Body of pancreas (tissue), 4 donors: ENCODE measurements at regions not wholly inside any gene's neighbourhood (a gene's known extent, or its start where the extent isn't known, plus 50 kb on each side); places are given as distances from the start of the nearest gene placed in this dataset.

ENCODE experiments used
- ATAC-seq: fragments of 150-250 bp; one replicate; pipeline ENCODE4 v1.9.1; 2016
- DNase-seq, 4 donors: peaks; one replicate each; pipeline ENCODE4 v3.0.0-alpha.2; 2019
- H3K27ac ChIP-seq, 4 donors: fragments of 200-600 bp; sonication (generic); 1 replicate in 3 of 4; 2 replicates in 1 of 4; pipeline versions ENCODE4 v1.5.1 to v1.6.1; 2016 to 2019; ENCODE audit warnings: mild to moderate bottlenecking in 1 of 4, mixed read lengths in 1 of 4, moderate library complexity in 1 of 4
- H3K27me3 ChIP-seq, 2 donors: fragments of 200-600 bp; sonication (generic); one replicate each; pipeline ENCODE4 v1.6.0; 2016; ENCODE audit warnings: mild to moderate bottlenecking in 1 of 2
- H3K36me3 ChIP-seq, 2 donors: fragments of 200-600 bp; sonication (generic); replicated peaks in 1 of 2; 2 replicates each; pipeline ENCODE4 v1.5.1; 2016; ENCODE audit warnings: low read depth in 2 of 2; ENCODE audit not compliant: insufficient read depth in 1 of 2
- H3K4me1 ChIP-seq: fragments of 200-600 bp; sonication (generic); one replicate; pipeline ENCODE4 v1.6.0; 2016
- H3K4me3 ChIP-seq, 2 donors: fragments of 200-600 bp; sonication (generic); 1 replicate in 1 of 2; 2 replicates in 1 of 2; pipeline ENCODE4 v1.5.1; 2016 to 2019
- H3K9me3 ChIP-seq, 3 donors: fragments of 200-600 bp; sonication (generic); 1 replicate in 2 of 3; 2 replicates in 1 of 3; pipeline ENCODE4 v1.5.1; 2016
- POLR2A ChIP-seq, 3 donors: fragments of 450-650 bp; IDR thresholded peaks; one replicate each; pipeline ENCODE4 v1.6.1; 2016; ENCODE audit warnings: antibody characterized with exemption in 3 of 3, mild to moderate bottlenecking in 2 of 3
- WGBS, 2 donors: methylation state at CpG; one replicate each; pipeline ENCODE4 v1.1.5; 2017; 5-methylcytosine and 5-hydroxymethylcytosine counted together
- intact Hi-C: fragments of 100-400 bp; cut with DNase I; formaldehyde crosslinking; loops from one replicate; pipeline ENCODE4 v1.15.1; 2023
- TF ChIP-seq, protein P1 (sequence below), 7 experiments: fragments of 450-650 bp in 4 of 7; fragments of 200-600 bp in 3 of 7; sonication (generic) in 3 of 7; IDR thresholded peaks; one replicate each; pipeline ENCODE4 v1.5.1; 2016 to 2019; ENCODE audit warnings: antibody characterized with exemption in 7 of 7

DNA sequence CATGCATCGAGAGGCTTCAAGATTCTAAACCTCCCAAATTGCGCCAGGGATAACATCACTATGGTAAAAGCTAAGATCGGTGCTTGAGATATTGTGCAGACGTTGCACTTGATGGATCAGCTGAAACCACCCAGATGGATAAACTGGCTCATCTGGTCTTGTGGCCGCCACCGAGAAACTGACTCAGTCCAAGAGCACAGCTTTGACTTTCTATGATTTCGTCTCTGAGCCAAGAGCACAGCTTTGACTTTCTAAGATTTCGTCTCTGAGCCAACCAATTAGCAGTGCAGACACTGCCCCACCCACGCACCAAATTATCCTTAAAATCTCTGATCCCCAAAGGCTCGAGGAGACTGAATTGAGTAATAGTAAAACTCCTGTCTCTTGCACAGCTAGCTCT is 687.2 kb downstream of the FAM133A start:
- H3K9me3 ChIP-seq: no peaks in the 10 kb centered on the region
- H3K36me3 ChIP-seq: no peaks in the 10 kb centered on the region
- DNase-seq: no peak
- no peak for ATAC-seq
- intact Hi-C loops: no loop called here
- H3K27me3 ChIP-seq: no peaks in the 10 kb centered on the region
- TF ChIP-seq, protein P1, sequence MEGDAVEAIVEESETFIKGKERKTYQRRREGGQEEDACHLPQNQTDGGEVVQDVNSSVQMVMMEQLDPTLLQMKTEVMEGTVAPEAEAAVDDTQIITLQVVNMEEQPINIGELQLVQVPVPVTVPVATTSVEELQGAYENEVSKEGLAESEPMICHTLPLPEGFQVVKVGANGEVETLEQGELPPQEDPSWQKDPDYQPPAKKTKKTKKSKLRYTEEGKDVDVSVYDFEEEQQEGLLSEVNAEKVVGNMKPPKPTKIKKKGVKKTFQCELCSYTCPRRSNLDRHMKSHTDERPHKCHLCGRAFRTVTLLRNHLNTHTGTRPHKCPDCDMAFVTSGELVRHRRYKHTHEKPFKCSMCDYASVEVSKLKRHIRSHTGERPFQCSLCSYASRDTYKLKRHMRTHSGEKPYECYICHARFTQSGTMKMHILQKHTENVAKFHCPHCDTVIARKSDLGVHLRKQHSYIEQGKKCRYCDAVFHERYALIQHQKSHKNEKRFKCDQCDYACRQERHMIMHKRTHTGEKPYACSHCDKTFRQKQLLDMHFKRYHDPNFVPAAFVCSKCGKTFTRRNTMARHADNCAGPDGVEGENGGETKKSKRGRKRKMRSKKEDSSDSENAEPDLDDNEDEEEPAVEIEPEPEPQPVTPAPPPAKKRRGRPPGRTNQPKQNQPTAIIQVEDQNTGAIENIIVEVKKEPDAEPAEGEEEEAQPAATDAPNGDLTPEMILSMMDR (IDR thresholded peaks at IDR 0.05): no peak
- TF ChIP-seq POLR2A (IDR thresholded peaks at IDR 0.05): no peak
- H3K4me3 ChIP-seq: no peak overlapping the region
- WGBS, 2 donors: 79 to 83% methylated on average over 9 to 10 of the region's 10 CpGs
- no peak overlapping the region for H3K27ac ChIP-seq
- no peaks in the 10 kb centered on the region for H3K4me1 ChIP-seq

DNA sequence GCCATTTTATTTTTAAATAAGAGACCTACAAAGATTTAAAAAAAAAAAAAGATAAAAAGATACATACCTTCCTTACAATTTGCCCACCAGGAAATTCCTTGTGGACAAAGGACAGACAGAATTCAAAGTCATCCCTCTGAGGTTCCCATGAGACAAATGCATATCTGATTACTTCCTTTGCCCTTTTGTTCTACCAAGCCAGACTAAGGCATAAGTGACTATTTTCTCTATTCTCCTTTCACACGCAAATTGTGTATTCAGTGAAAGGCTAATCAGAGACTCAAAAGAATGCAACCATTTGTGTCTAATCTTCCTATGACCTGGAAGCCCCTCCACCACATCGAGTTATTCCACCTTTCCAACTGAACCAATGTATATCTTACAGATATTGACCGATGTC is 691.7 kb downstream of the FAM133A start:
- TF ChIP-seq POLR2A (IDR thresholded peaks at IDR 0.05): no peak
- TF ChIP-seq, protein P1 (IDR thresholded peaks at IDR 0.05): no peak
- ATAC-seq: no peak
- intact Hi-C loops: no loop called here
- no peaks in the 10 kb centered on the region for H3K27me3 ChIP-seq
- no peak for DNase-seq
- no peak overlapping the region for H3K27ac ChIP-seq
- H3K4me1 ChIP-seq: no peaks in the 10 kb centered on the region
- no peaks in the 10 kb centered on the region for H3K9me3 ChIP-seq
- H3K4me3 ChIP-seq: no peak overlapping the region
- no peaks in the 10 kb centered on the region for H3K36me3 ChIP-seq
- 77 to 85% methylated on average over 3 of the region's 3 CpGs for WGBS, 2 donors

DNA sequence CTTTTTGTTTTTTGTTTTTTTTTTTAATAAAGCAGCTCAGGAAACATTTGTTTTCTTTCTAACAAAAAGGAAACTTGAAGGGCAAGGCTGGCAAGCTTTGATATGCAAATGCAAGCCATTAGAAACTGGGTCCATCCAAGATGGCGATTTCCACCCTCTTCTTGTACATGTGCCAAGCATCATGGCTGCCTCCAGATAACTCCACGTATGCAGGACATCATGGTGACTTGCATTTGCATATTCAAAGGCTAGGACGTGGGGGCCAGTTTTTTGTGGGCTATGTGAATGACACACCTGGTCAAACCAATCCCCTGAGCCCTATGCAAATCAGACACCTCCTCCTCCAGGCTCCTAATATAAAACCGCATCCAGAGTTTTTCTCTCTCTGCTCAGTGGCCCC is 692.6 kb downstream of the FAM133A start:
- WGBS, 2 donors: 73 to 78% methylated on average over 4 of the region's 4 CpGs
- H3K27ac ChIP-seq: no peak overlapping the region
- intact Hi-C loops: no loop called here
- no peaks in the 10 kb centered on the region for H3K4me1 ChIP-seq
- TF ChIP-seq, protein P1 (IDR thresholded peaks at IDR 0.05): no peak
- TF ChIP-seq POLR2A (IDR thresholded peaks at IDR 0.05): no peak
- H3K27me3 ChIP-seq: no peaks in the 10 kb centered on the region
- H3K36me3 ChIP-seq: no peaks in the 10 kb centered on the region
- no peak for DNase-seq
- no peak overlapping the region for H3K4me3 ChIP-seq
- ATAC-seq: no peak
- H3K9me3 ChIP-seq: no peaks in the 10 kb centered on the region

DNA sequence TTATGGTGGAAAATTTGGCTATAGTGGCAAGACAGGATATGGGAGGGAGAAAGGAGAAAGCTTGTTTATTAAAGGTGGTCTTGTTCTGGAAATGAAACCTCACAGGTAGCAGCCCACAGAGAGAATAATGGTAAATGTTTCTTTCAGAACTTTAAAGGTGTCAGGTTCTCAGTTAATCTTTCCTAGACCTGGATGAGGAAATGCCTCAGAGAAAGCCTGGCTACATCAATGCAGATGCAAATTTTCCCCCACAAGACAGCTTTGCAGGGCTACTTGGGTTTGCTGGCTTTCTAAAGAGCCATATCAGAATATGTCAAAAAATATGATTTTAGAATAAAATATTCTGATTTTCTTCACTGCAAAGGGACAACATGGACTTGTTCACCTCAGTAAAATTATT is 715.0 kb downstream of the FAM133A start:
- Histone ChIP-seq H3K4me1 (no peaks in the 10 kb centered on the region), H3K27me3 (no peaks in the 10 kb centered on the region), H3K36me3 (no peaks in the 10 kb centered on the region), H3K4me3 (no peak overlapping the region), H3K27ac (no peak overlapping the region), H3K9me3 (no peaks in the 10 kb centered on the region)
- ATAC-seq (no peak), DNase-seq (no peak)
- no peak for TF ChIP-seq POLR2A (IDR thresholded peaks at IDR 0.05)
- TF ChIP-seq, protein P1 (IDR thresholded peaks at IDR 0.05): no peak
- intact Hi-C loops: no loop called here

DNA sequence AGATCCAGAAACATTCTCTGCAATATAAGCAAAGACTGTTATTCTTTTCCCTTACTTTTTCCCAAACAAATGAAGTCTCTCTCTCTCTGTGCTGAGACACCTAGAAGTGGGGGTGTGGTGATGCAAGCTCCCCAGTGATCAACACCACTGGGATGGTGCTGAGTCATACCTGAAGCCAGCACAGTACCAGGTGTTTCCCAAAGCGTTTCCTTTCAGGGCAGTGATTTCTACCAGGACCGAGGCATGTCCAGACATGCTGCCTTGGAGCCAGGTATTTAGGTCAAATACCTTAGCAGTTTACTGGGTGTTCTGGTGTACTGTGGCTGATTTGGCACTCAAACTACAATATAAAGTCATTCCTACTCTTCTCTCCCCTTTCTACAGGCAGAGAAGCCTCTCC is 726.5 kb downstream of the FAM133A start:
- ATAC-seq (no peak), DNase-seq (peak in 1 of 4 donors; percentile 31)
- intact Hi-C loops: no loop called here
- Histone ChIP-seq H3K36me3 (no peaks in the 10 kb centered on the region), H3K27me3 (no peaks in the 10 kb centered on the region), H3K4me3 (no peak overlapping the region), H3K9me3 (no peaks in the 10 kb centered on the region), H3K27ac (no peak overlapping the region), H3K4me1 (no peaks in the 10 kb centered on the region)
- TF ChIP-seq POLR2A (IDR thresholded peaks at IDR 0.05): no peak
- TF ChIP-seq, protein P1 (IDR thresholded peaks at IDR 0.05): no peak
- WGBS, 2 donors: 60% methylated on average over 1 of the region's 2 CpGs; no CpG with 5 or more reads in 1 of the 2 donors
